HG03460 (cell line): ENCODE measurements at regions not wholly inside any gene's neighbourhood (a gene's known extent, or its start where the extent isn't known, plus 50 kb on each side); places are given as distances from the start of the nearest gene placed in this dataset.
A peak's percentile ranks its signal among the peaks of the same experiment; 100 is the strongest.

Source experiments
- ATAC-seq: cut with Tn5 transposase; IDR thresholded peaks from one replicate; pipeline ENCODE4 v1.9.1; 2021; ENCODE audit not compliant: unreplicated experiment

GRCh38 chr12:81962126-81962856, 203.1 kb upstream of the PPFIA2 start:
- ATAC-seq = no peak

DNA sequence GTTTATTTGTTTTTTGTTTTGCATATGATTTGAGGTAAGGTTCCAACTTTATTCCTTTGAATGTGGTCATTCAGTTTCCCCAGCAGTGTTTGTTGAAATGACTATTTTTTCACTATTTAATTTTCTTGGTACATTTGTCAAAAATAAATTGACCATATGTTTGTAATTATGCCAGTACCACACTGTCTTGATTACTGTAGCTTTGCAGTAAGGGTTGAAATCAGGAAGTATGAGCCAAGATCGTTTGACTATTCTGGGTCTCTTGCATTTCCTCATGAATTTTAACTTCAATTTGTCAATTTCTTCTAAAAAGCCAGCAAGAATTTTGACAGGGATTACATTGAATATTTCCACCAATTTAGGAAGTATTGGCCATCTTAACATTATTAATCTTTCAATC, 199.3 kb upstream of the PPFIA2 start:
- ATAC-seq = no peak

DNA sequence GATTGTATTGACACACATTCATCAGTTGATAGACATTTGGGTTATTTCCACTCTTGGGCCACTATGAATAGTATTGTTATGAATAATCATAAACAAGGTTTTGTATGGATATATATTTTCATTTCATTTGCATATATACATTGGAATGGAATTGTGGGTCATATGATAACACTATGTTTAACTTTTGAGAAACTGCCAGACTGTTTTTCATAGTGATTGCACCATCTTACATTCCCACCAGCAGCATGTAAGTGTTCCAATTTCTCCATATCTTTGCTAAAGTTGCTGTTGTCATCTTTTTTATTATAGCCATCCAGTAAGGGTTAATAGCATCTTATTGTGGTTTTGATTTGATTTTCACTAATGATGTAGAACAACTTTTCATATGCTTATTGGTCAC, 198.5 kb upstream of the PPFIA2 start:
- no peak for ATAC-seq

DNA sequence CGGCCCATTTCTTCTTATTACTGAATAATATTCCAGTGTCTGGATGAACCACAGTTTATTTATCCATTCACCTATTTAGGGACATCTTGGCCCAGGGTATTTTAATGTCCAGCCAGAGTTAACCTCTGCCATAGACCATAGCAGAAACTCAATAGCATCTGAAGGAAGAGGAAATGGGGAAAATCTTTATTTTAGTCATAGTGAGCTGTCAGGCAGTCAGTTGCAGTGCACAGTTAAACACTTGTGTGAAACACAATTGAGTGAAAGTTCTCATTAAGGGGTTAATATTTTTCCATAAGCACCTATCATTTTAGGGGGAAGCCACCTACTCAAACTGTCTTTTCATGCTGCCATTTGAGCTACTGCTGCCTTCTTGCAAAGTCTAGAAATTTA, 197.3 kb upstream of the PPFIA2 start:
- ATAC-seq = no peak

DNA sequence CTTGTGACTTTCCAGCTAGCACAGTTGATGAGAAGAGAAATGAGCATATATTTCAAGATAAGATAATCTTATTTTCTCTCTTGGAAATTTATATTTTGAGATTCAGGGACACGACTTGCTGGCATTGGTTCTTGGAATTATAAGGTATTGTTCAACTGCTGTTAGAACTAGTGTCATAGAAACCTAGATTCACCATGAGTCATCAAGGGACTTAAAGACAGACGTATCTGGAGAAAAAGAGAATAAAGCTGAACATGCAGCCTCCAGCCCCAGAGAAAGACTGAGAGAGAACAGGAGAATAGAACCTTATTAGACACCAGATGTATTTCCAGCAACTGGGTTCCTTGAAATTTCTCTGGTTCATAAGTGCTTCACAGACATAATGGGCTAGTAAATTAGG, 194.4 kb upstream of the PPFIA2 start:
- ATAC-seq = no peak

DNA sequence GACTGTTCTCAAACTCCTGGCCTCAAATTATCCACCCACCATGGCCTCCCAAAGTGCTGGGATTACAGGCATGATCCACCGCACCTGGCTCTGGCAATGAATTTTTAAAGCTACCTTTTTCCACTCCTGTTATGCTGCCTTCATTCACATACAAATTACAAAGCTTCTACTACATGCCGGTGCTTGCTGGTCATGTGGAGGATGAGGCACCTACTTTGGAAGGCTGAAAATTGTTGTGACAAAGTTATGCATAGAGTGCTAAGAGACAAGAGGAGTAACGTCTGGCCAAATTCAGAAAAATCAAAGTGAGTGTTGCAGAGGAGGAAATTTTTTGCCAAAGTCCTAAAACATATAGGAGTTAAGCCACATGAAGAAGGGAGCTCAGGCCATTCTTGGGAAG, 191.7 kb upstream of the PPFIA2 start:
- ATAC-seq = no peak

DNA sequence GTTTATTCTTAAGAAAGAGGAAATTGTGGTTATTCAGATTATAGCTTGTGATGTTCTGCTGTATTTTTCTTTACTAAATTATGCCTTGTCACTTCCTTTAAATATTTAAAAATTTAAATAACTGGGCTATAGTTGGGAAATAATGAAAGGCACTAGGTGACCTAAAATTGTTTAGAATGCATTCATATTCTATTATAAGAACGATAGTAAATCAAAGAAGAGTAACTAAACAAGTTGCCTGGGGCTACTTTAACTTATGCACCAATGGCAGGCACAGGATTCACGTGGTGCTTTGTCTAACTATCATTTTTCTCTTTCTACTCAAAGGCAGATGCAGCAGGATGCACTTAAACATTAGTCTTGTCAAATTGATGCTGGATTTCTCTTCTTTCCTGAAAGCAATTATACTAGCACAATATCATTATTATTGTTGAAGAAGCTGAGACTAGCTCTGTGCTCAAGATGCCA, 190.7 kb upstream of the PPFIA2 start:
- ATAC-seq = no peak

DNA sequence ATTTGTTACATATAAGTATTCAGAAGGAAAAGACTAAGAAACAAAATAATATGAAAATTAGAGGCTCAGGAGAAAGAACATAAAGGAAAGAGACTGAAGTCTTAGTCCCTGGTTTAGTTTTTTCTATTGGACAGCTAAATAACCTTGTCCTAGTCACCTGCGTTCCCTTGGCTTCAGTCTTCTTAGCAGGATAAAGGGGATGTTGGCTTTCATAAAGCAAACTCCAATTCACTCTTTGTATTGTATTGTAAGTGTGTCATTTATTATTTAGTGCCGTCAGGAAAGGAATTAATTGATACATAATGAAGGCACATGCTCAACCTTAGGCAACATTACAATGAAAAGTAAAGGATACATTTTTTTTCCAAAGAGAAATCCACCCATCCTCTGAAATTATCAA, 190.3 kb upstream of the PPFIA2 start:
- no peak for ATAC-seq

- ATAC-seq = no peak
Observed at GRCh38 chr12:81944886-81945285, 185.7 kb upstream of the PPFIA2 start.

- peak; percentile 78 for ATAC-seq
Observed at GRCh38 chr12:81942594-81942993, 183.4 kb upstream of the PPFIA2 start.

DNA sequence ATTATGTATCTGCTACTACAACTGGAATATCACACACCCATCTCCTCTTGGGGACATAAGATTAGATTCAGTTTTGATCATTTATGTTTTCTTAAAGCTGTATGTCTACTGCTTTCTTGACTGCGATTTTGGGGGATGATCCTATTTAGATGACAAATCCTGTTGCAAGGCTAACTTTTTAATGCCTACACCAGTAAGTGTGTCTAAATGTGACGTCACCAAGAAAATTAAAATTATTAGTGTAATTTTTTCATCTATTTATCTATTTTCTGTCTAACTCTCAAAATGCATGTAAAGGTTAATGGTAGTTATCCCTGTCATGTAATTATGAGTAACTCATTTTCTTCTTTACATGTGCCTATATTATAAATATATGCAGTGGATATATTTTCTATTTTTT, 170.9 kb upstream of the PPFIA2 start:
- ATAC-seq = no peak

DNA sequence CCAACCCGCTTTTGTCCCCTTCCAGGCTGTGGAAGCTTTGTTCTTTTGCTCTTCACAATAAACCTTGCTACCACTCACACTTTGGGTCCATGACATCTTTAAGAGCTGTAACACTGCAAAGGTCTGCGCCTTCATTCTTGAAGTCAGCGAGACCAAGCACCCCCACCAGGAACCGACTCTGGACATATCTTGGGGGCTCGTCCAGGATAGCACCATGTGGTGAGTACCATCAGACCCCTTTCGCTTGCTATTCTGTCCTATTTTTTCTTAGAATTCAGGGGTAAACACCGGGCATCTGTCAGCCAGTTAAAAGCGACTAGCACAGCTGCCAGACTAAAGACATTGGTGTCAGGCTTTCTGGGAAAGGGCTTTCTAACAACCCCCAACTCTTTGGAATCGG, 137.6 kb upstream of the PPFIA2 start:
- no peak for ATAC-seq

- no peak for ATAC-seq
Observed at GRCh38 chr12:81888961-81889360, 129.8 kb upstream of the PPFIA2 start.

DNA sequence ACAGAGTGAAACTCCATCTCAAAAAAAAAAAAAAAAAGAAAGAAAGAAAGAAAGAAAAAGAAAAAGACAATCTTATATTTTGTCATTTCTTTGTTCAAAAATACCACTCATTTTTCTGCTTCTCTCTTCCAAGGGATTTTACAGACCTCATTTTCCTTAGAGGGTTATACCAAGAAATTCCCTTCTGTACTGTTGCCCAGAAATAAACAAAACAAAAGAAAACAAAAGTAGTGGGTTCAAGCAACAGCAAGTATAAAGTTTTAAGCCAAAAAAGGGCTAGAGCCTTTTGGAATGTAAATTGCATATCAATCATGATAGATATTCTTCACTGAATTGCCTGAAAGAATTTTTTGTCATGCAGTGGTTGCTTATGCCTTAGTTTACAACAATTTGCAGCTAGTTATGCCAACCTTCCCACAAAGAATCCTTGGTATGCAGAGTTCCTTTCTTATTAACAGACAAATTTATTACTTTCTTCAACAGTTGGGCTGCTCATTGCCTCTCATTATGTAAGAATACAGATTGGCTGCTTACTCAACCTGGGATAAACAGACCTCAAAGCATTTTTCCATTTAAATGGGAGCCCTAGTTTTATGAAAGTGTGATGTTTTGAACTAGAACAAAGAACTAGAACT, 129.1 kb upstream of the PPFIA2 start:
- no peak for ATAC-seq

GRCh38 chr12:81874586-81874985, 115.4 kb upstream of the PPFIA2 start:
- no peak for ATAC-seq

DNA sequence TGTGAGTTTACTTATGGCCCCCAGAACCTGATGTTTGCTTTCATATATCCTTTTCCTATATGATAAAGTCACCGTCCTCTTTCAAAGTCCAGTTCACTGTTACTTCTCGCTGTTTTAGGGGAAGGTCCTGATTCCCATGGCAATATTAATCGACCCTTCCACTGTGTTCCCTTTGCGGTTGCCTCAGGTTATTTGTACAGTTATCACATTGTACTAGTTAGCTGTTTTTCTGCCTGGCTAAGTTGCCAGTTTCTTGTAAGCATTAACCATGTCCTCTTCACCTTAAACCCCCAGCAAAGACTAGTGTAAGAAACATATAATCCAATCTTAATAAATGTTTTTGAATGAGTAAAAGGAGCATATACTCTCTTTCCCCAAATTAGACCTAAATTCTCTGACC, 115.0 kb upstream of the PPFIA2 start:
- no peak for ATAC-seq

DNA sequence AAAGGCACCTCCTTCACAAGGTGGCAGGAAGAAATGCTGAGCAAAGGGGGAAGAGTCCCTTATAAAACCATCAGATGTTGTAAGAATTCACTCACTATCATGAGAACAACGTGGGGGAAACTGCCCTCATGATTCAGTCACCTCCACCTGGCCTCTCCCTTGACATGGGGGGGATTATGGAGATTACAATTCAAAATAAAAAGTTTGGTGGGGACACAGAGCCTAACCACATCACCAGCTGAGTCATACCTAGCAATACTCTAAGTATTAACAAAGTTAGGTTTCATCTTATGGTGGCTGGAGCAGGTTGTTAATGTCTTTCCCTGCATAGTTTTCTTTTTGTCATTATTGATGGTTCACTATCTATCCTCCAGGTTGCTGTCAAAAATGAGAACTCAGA, 113.2 kb upstream of the PPFIA2 start:
- ATAC-seq = no peak

GRCh38 chr12:81866081-81866480, 106.9 kb upstream of the PPFIA2 start:
- ATAC-seq = no peak

DNA sequence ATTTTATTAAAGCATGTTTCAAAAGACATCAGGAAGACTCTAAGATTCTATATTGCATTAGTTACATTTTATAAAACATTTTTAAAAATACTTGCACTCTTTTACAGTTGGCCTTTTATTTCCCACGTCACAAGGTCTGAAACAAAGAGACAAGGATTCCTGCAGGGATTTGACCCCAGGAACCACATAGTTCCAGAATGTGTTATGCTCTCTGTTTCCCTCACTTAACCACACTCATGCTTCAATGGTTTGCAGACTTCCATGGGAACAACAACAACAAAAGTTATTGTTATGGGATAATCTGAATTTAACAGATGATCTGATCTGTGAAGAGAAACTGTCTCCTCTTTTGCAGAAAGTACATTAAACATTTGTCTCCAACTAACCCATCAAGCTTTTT, 104.3 kb upstream of the PPFIA2 start:
- no peak for ATAC-seq

- no peak for ATAC-seq
Observed at GRCh38 chr12:81859521-81859920, 100.4 kb upstream of the PPFIA2 start.

DNA sequence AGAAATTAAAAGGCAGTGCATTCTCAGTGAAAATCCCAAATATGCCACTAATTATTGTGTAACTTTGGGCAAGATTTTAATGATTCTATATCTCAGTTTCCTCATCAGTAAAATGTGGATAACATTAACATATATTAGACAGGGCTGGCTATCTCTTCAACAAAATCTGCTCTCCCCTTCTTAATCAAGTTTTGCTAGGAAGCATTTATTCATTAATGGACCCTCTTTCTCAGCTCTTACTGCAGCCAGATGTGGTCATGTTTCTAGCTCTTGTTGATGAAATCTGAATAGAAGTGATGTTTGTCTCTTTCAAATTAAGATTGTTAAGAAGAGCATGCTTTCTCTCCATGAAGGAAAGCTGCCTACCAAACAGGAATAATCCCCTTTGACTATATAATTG, 84.4 kb upstream of the PPFIA2 start:
- ATAC-seq = no peak

DNA sequence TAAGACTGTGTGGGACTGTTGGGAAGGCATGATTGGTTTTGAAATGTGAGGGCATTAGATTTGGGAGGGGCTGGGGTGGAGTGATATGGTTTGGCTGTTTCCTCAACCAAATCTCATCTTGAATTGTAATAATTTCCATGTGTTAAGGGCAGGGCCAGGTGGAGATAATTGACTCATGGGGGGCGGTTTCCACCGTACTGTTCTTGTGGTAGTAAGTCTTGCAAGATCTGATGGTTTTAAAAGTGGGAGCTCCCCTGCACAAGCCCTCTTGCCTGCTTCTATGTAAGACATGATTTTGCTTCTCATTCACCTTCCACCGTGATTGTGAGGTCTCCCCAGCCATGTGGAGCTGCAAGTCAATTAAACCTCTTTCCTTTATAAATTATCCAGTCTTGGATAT, 76.6 kb upstream of the PPFIA2 start:
- ATAC-seq = no peak
